Head of caudate nucleus (tissue), 42 donors: ENCODE measurements at regions not wholly inside any gene's neighbourhood (a gene's known extent, or its start where the extent isn't known, plus 50 kb on each side); places are given as distances from the start of the nearest gene placed in this dataset.
"Not testable (repeated sequence)": the region's sequence is repeated elsewhere in the genome, so short reads cannot be mapped to it uniquely, and the experiment has no call there.

Source experiments
- DNase-seq, 42 donors: peaks; one replicate each; pipeline versions ENCODE4 v3.0.0 to v3.0.0-alpha.2; 2020 to 2021; ENCODE audit warnings: mixed read lengths in 7 of 42
- intact Hi-C: fragments of 100-400 bp; cut with DNase I; formaldehyde crosslinking; loops from one replicate; pipeline ENCODE4 v1.15.0; 2022

DNA sequence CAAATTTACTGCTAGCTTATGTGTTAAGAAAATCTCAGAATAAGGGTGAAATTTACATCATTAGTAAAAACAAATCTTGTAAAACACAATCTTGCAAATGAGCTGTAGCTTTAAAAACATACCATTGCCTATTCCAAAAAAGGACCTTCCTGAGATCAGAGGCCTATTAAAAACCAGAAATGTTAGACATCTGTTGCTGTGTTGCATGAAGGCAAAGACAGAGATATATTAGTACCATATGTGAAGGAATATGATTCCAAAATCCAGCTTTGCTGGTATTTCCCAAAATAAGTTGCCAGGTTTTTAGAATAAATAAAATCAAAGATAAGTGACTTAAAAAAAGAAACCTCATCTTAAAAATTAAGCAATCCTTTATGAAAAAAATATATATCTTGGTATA lies 504.1 kb upstream of the CDIN1 start:
- intact Hi-C loops: no loop called here
- no peak for DNase-seq

DNA sequence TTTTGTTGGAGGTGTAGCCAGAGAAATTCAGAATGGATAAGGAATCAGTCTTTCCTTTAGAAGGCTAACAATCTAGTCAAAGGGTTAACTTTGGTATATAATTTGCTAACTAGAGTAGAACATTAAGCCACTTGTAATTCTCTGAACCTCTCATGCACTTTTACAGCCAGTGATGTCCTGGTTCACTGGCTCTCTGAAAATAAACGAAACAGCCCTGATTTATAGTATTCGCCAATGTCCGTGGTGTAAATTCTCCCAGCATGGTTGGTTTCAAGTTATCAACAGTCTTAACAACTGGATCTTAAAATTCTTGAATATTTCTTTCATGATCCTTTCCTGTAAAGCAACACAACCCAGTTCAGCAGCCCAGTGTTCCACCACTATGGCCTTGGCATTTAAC lies 500.4 kb upstream of the CDIN1 start:
- intact Hi-C loops: no loop called here
- DNase-seq: no peak

DNA sequence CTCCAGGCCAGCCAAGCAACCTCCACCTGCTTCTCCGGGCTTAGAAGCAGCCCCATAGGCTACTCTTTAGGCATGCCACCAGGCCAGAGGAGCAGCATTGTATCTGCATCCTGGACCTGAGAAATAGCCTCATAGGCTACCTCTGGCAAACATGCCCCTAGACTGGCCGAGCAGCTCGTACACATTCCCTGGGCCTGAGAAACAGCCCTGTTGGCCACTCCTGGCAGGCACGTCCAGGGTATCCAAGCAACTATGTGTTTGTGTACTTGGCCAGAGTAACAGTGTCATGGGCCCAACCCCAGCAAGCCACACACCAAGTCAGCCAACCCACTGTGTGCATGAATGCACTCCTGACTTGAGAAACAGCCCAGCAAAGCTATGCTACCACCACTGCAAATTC lies 498.7 kb upstream of the CDIN1 start:
- intact Hi-C loops: no loop called here
- DNase-seq: no peak

DNA sequence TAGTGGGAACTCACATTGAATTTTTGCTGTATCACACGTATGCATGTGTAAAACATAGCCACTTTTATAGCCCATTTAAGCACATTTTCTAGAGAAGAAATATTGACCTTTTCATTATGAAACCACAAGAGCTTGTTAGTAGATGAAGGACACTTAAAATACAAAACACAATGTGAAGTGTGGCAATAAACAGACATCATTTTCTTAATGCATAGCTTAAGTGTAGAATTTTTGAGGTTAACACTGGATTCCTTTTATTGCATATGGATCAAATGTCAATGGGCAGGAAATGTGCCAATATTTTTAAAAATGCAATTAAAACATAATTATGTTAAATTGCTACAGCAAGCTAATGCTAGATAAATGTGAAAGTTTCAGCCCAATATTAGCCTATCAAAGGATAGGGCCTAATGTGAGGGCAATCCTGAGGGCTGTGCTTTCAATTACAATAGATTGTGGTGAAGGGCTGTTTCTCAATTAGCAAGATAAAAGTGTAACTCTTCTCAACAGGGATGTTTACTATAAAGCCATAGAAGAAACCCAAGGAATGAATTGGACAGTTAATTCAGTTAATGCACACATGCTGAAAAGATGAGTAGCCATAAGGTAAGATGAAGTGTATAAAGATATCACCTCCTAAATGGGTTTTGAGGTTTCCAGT lies 489.0 kb upstream of the CDIN1 start:
- intact Hi-C loops: no loop called here
- no peak for DNase-seq

DNA sequence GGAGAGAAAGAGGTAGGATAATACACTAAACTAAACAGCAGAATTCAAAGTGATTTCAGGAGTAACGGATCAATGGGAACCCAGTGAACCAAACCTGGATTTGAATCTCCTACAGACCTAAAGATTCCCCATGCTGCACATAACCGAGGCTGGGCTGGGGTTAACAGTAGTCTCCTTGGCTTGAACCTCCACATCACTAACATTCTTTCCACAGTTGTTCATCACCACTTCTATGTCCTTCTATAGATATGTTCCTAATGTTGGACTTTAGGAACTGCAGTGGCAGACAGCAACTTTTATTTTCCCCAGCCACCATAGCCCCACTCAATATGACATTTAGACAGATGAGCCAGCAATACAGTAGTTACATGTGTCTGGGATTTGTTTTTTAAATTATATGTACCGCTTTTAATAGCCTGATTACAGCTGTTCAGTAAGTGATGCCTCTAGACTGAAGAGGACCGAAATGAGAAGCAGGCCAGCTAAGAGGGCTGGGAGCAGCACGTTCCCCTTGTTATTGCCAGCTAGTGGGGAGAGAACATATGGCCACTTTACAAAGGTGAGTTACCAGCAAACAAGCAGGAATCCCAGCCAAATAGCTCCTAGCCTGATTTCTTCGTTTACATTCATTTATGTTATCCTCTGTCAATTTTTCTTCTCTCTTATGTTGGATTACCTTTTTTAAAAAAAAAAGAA lies 472.6 kb upstream of the CDIN1 start:
- intact Hi-C loops: no loop called here
- no peak for DNase-seq

DNA sequence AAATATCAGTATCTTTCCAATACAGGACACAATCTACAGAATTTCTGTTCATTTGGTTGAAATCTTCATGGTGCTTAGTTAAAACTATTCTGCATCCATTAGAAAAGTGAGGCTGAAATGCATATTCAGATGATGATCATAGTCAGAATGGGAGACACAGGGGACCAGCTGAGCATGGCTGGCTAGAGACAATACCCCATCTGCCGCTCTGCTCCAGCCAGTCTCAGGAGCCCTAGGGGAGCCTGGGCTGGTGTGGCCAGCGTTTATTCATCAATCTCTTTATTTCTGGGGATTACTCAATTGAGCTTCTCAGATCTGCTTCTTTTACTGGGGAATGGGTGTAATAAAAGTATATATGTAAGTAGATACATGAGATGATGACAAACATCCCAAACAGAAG lies 470.9 kb upstream of the CDIN1 start:
- intact Hi-C loops: no loop called here
- DNase-seq: no peak

DNA sequence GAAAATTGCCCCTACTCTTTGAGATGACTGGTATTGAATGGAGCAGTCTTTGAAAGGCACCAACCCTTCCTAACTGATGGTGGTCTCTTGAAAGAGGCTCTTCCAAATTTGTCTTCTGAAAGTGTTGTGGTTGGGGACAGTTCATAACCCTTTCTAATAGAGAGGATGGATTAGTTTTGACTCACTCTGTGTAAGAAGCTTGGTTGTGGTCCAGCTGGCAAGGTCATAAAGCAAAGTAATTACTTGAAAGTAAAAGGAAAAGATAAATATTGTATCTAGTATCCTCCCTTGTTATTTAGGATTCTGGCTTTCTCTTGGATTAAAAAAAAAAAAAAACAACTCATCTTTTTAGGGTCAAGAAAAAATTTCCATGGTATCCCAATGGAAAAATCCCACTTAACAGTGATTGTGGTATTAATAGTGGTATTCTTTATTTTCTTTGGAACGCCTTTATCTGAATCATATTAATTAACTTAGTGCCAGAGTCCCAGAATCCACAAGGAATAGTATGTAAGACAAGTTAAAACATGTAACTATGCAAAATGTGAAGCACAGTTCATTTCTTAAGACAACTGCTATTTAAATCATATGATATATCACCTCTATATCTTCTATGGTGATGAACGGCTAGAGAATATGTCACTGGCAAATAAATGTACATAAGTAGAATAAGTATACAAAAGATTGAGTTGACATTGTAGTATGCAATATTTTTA lies 469.3 kb upstream of the CDIN1 start:
- no peak for DNase-seq
- intact Hi-C loops: no loop called here

DNA sequence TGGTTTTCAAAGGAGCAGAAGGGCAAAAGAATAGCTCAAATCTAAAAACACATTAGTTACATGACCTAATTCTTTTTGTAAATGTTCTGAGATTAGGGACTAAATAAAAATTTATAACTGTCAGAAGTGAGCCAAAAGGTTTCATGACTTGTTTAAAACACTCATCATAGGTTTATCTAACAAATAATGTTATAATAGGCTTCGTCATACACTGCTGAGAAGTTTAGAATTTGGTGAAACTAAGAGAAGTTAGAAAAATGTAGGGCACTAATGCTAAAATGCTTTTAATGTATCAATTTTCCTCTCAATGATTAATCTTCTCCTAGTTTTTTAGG lies 468.8 kb upstream of the CDIN1 start:
- intact Hi-C loops: no loop called here
- DNase-seq: no peak

DNA sequence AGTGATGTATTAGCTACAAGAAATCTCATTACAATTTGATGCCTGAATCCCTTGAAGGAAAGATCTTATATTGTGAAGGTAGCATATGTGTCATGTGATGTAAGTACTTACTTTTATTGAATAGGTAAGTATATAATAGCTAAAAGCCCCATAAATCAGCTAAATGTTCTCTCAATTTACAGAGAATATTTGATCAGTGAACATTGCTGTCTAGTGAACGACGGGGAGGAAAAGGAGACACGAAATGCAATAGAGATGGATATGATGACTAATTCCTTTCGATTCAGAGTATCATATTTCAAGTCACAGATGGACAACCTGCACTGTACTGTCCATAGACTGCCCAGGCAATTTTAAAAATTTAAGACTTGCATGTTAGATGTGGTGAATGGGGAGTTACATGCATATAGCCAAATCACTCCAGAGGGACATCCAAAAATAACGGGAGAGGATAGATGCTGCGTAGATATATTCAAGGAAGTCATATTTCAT lies 462.1 kb upstream of the CDIN1 start:
- no peak for DNase-seq
- intact Hi-C loops: no loop called here

DNA sequence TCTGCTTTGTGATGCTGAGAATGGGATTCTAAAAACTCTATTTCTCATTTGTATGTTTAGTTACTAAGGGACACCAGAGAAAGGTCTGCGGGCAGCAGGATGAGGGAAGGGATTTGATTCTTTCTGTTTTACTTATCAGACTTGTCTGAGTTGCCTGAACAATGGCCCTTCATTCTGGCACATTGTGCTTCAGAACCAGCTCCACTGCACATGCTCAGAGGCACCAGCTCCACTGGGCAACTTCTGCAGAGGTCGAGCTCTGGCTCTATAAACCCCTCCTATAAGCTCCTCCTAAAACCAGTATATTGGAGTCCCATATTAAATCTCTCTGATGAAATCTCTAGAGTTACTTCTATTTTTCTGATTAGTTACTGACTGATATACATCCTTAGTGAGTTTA lies 453.2 kb upstream of the CDIN1 start:
- intact Hi-C loops: no loop called here
- DNase-seq: peak in 29 of 42 donors; percentile 7 to 61 (median 28)

DNA sequence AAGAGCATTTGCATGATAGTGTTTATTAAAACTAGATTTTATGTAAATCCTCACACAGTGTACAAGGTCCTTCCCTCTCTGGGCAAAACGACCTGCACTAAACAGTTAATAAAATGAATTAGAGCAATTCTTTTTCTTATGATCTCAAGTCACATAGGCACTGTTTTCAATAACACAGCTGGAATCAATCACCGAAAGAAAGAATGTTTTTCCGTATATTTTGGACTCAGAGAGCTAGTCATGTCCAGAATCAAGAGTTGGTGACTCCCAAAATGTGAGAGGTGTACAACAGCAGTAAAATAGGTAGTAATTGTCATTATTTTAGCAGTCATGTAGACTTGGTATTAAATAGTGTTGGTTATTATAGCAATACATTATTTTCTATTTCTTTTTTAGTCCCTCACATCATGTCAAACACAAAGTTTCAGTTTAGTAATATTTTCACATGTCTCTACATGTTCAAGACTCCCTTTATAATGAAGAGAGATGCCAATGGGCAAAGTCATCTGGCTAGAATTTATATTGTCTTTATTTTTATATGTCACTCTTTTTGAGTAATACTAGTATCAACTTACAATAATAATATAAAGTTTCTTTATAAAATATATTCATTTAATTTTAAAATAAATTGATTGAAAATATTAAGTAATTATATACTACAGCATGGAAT lies 448.6 kb upstream of the CDIN1 start:
- intact Hi-C loops: no loop called here
- DNase-seq: no peak

DNA sequence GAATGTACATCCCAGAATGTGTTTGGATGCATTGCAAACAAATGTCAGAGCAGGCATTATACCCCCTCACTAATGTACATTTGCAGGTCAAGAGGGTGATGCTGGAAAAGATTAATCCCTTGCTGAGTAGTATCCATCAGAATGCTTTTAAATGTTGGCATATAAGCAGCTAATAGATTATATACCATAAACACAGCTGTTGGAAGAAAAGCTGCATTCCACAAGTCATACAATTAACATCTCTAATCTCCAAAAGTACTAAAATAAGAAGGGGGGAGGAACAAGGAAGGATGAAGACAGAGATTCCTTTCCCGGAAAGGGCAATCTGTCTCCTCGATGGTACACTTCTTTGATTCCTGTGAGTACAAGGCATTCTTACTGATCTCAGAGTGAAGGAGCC lies 445.7 kb upstream of the CDIN1 start:
- no peak for DNase-seq
- intact Hi-C loops: no loop called here

DNA sequence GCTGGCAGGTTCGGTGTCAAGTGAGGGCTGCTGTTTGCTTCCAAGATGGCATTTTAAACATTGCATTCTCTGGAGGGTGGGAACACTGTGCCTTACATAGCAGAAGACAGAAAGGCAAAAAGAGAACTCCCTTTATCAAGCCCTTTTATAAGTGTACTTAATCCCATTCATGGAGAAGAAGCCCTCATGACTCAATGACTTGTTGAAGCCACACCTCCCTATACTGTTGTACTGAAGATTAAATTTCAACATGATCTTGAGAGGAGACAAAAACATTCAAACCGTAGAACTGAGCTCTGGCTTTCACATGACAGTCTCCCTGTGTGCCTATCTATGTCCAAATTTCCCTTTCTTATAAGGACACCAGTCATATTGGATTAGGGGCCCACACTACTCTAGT lies 443.4 kb upstream of the CDIN1 start:
- DNase-seq: no peak
- intact Hi-C loops: no loop called here

DNA sequence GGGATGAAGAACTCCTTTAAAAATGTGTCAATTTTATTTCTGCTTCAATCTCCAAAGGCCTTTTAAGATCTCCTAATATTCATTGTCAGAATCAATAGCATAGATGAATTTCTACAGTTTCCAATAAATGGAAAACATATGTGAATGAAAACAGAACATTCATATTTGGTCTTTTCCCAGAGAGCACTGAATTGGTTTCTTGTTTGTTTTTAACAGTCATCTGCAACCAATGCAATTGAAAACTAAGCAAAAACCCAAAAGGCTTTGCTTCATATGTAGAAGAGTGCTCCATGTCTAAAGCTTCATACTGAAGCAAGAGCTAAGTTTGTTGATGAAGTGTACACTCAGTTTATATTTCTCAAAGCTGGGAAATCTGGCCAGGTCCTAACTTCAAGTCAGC lies 426.5 kb upstream of the CDIN1 start:
- DNase-seq: no peak
- intact Hi-C loops: no loop called here

DNA sequence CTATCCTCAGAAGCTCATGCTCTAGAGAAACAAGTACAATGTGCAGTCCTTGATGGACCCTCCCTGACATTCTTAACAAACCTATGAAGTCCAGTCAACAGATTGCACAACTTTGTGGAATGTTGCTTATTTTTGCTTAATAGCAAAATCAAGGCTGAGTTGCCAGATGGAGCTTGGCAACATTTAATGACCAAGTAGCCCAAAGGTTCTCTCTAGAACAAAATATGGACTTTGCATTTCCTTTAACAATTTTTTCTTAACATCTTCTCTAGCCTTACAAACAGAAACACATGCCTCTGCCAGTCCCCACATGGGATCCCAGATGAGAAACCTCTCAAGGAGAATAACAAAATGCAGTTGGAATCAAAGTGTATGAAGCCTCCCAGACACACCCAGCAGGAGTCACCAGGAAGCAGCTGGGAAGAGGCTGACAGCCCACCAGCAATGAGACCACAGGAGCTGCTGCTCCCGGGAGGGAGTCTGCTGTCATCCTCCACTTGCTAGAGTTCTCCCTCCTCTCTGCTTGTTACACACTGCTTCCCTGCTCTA lies 422.5 kb upstream of the CDIN1 start:
- DNase-seq: no peak
- intact Hi-C loops: no loop called here

DNA sequence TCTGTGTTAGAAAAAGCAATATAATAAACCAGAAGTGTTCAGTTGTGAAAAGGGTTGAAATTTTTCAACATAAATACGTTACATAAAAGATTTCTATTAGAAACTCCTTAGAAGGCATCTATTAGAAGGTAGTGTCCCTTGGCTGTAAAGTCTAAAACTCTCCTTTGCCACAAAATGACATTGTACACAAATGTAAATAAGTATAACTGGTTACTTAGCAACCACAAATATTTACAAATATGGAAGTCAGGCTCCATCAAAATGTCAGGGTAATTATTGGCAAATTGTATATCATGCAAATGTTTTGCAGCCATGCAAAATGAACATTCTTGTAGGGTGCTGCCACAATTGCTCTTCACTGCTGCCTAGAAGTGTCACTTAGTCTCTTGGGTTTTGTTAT lies 419.1 kb upstream of the CDIN1 start:
- no peak for DNase-seq
- intact Hi-C loops: no loop called here

DNA sequence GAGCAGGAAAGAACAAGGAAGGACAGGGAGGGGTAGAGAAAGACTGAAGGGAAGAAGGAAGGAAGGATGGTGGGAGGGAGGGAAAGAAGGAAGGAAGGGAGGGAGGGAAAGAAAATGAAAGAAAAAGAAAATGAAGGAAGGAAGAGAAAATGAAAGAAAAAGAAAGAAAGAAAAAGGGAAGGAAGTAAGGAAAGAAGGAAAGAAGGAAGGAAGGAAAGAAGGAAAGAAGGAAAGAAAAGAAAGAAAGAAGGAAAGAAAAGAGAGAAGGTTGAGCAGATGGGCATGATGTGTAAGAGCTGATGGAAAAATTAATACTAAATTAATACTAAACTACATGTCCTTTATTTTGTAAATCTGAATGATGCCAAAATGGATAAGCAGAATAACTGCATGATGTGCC lies 418.3 kb upstream of the CDIN1 start:
- intact Hi-C loops: no loop called here
- DNase-seq: no peak

DNA sequence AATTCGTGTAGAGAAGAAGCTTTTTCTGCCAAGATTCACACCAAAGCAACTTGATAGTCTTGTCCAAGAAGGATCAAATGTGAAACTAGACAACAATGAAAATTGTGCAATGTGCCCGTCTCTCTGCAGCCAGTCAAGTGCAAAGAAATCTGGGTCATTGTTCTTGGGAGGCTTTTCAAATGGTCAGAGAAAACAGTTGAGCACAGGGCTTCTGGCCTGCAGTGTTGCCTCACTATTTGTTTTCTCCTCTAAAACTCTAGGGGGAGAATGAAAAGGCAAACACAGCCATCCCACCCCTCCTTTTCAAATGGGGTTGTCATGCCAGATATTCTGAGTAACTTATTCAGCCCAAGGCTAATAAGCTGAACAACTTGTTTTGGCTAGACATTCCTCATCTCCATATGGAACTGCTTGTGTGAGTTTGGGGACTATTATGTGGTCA lies 417.6 kb upstream of the CDIN1 start:
- intact Hi-C loops: no loop called here
- DNase-seq: peak in 11 of 42 donors; percentile 4 to 52 (median 22)

DNA sequence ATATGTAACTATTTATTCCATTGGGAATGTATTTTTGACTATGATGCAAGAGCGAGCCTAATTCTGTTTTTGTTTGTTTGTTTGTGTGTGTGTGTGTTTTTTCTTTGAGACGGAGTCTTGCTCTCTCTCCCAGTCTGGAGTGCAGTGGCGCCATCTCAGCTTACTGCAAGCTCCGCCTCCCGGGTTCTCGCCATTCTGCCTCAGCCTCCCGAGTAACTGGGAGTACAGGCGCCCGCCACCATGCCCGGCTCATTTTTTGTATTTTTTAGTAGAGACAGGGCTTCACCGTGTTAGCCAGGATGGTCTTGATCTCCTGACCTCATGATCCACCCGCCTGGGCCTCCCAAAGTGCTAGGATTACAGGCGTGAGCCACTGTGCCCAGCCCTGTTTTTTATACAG lies 415.4 kb upstream of the CDIN1 start:
- DNase-seq, intact Hi-C loops: not testable (repeated sequence)

DNA sequence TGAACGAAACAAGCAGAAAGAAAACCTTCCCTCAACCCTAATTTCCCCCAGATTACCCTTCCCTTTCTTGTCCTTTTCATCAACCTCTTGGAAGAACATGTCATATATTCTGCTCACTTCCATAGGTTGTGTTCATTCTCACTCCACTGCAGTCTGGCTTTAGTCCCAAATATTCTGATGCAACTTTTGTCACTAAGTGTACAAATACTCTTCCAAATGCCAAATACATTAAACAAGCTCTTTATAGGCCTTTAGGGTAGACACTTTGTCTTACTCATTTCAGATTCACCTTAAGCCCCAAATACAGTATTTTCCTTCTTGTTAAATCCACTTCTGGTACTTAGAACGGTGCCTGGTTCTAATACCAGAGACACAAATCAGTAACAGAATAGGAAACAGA lies 406.5 kb upstream of the CDIN1 start:
- DNase-seq: no peak
- intact Hi-C loops: no loop called here
